GM23338 (cell line): ENCODE measurements at regions not wholly inside any gene's neighbourhood (a gene's known extent, or its start where the extent isn't known, plus 50 kb on each side); places are given as distances from the start of the nearest gene placed in this dataset.

Experiments
- ATAC-seq: fragments of 200-7000 bp; cut with Tn5 transposase; 3 replicates; pipeline ENCODE4 v1.9.1; 2020
- DNase-seq: peaks from one replicate; pipeline ENCODE4 v3.0.0-alpha.2; 2015; ENCODE audit warnings: low spot score
- H2AFZ ChIP-seq: fragments of 200-600 bp; sonication (generic); 2 replicates; pipeline ENCODE4 v1.8.0; 2016; ENCODE audit warnings: antibody characterized with exemption, mild to moderate bottlenecking, moderate library complexity
- H3F3A ChIP-seq: fragments of 200-600 bp; sonication (generic); replicated peaks from 2 replicates; pipeline ENCODE4 v1.8.0; 2017; ENCODE audit warnings: antibody characterized with exemption, mixed run types, low read depth
- H3K27ac ChIP-seq: fragments of 200-600 bp; sonication (generic); 2 replicates; pipeline ENCODE4 v1.6.1; 2016; ENCODE audit warnings: low read depth
- H3K27me3 ChIP-seq: fragments of 200-600 bp; sonication (generic); 2 replicates; pipeline ENCODE4 v1.8.0; 2016; ENCODE audit warnings: mild to moderate bottlenecking, mixed run types, moderate library complexity; ENCODE audit not compliant: insufficient read depth
- H3K36me3 ChIP-seq: fragments of 200-600 bp; sonication (generic); 2 replicates; pipeline ENCODE4 v1.8.0; 2016; ENCODE audit warnings: mild to moderate bottlenecking; ENCODE audit not compliant: insufficient read depth
- H3K4me1 ChIP-seq: fragments of 200-600 bp; sonication (generic); 2 replicates; pipeline ENCODE4 v1.8.0; 2016; ENCODE audit warnings: mild to moderate bottlenecking, moderate library complexity; ENCODE audit not compliant: insufficient read depth
- H3K4me2 ChIP-seq: fragments of 200-600 bp; sonication (generic); 2 replicates; pipeline ENCODE4 v1.7.1; 2017; ENCODE audit warnings: mixed run types
- H3K4me3 ChIP-seq: fragments of 200-600 bp; sonication (generic); 2 replicates; pipeline ENCODE4 v1.6.1; 2016; ENCODE audit warnings: mixed run types
- H3K79me2 ChIP-seq: fragments of 200-600 bp; sonication (generic); replicated peaks from 2 replicates; pipeline ENCODE4 v1.8.0; 2017; ENCODE audit warnings: mild to moderate bottlenecking; ENCODE audit not compliant: insufficient read depth
- H3K9me2 ChIP-seq: fragments of 200-600 bp; sonication (generic); 2 replicates; pipeline ENCODE4 v1.8.0; 2017; ENCODE audit not compliant: insufficient read depth
- H4K20me1 ChIP-seq: fragments of 200-600 bp; sonication (generic); replicated peaks from 2 replicates; pipeline ENCODE4 v1.8.0; 2017; ENCODE audit warnings: mild to moderate bottlenecking; ENCODE audit not compliant: insufficient read depth
- H3K27ac Mint-ChIP-seq: 2 replicates; pipeline ENCODE4 v1.8.0; 2020; ENCODE audit warnings: inconsistent platforms, mild to moderate bottlenecking, moderate library complexity, mixed read lengths
- H3K27me3 Mint-ChIP-seq: 3 replicates; pipeline ENCODE4 v1.8.0; 2022; ENCODE audit warnings: low read depth, mild to moderate bottlenecking, moderate library complexity, mixed read lengths, inconsistent platforms; ENCODE audit not compliant: insufficient read depth, poor library complexity
- H3K36me3 Mint-ChIP-seq: 3 replicates; pipeline ENCODE4 v1.8.0; 2021; ENCODE audit warnings: low read depth, mild to moderate bottlenecking, inconsistent platforms, moderate library complexity, mixed read lengths
- H3K4me1 Mint-ChIP-seq: 3 replicates; pipeline ENCODE4 v1.8.0; 2020; ENCODE audit warnings: mild to moderate bottlenecking, inconsistent platforms, mixed read lengths
- H3K4me3 Mint-ChIP-seq: 3 replicates; pipeline ENCODE4 v1.8.0; 2021; ENCODE audit warnings: moderate library complexity, mild to moderate bottlenecking, inconsistent platforms, mixed read lengths
- H3K9me3 Mint-ChIP-seq: 3 replicates; pipeline ENCODE4 v1.8.0; 2020; ENCODE audit warnings: moderate library complexity, mild to moderate bottlenecking, inconsistent platforms, mixed read lengths
- CREB1 ChIP-seq: fragments of 250-450 bp; sonication (Bioruptor Pico); IDR thresholded peaks from 2 replicates; pipeline ENCODE4 v1.5.0; 2020; ENCODE audit warnings: low read depth, mild to moderate bottlenecking, moderate library complexity
- EZH2 ChIP-seq: fragments of 200-600 bp; sonication (generic); IDR thresholded peaks from one replicate; pipeline ENCODE4 v1.8.0; 2017; ENCODE audit warnings: antibody characterized with exemption, mild to moderate bottlenecking, low read depth; ENCODE audit not compliant: unreplicated experiment
- EZH2phosphoT487 ChIP-seq: fragments of 200-600 bp; sonication (generic); IDR thresholded peaks from one replicate; pipeline ENCODE4 v1.8.1; 2018; ENCODE audit warnings: antibody characterized with exemption; ENCODE audit not compliant: unreplicated experiment
- JUNB ChIP-seq: IDR thresholded peaks from one replicate; pipeline ENCODE4 v1.6.1; 2016; ENCODE audit warnings: antibody characterized with exemption; ENCODE audit not compliant: unreplicated experiment
- NANOG ChIP-seq: IDR thresholded peaks from 2 replicates; pipeline ENCODE4 v1.6.1; 2016; ENCODE audit warnings: antibody characterized with exemption, borderline replicate concordance
- POLR2AphosphoS5 ChIP-seq: IDR thresholded peaks from 2 replicates; pipeline ENCODE4 v1.6.1; 2016; ENCODE audit warnings: antibody characterized with exemption, low read depth
- ZNF114 ChIP-seq: fragments of 250-450 bp; sonication (Bioruptor Pico); IDR thresholded peaks from 2 replicates; pipeline ENCODE4 v1.5.0; 2020; ENCODE audit warnings: mild to moderate bottlenecking, moderate library complexity
- ZNF331 ChIP-seq: fragments of 250-450 bp; sonication (Bioruptor Pico); IDR thresholded peaks from 2 replicates; pipeline ENCODE4 v1.5.0; 2020; ENCODE audit warnings: low read depth, mild to moderate bottlenecking, moderate library complexity
- TF ChIP-seq, protein P1 (sequence below): IDR thresholded peaks from 2 replicates; pipeline ENCODE4 v1.6.1; 2016; ENCODE audit warnings: antibody characterized with exemption
- TF ChIP-seq, protein P2 (sequence below): IDR thresholded peaks from one replicate; pipeline ENCODE4 v1.6.1; 2018; ENCODE audit warnings: antibody characterized with exemption; ENCODE audit not compliant: unreplicated experiment
- TF ChIP-seq, protein P3 (sequence below), 2 experiments: fragments of 200-600 bp in 1 of 2; sonication (generic) in 1 of 2; conservative IDR thresholded peaks; 2 replicates each; pipeline versions ENCODE4 v1.5.1 to v1.6.1; 2016 to 2017; ENCODE audit warnings: antibody characterized with exemption in 2 of 2, low read depth in 2 of 2, mild to moderate bottlenecking in 2 of 2, moderate library complexity in 1 of 2
- TF ChIP-seq, protein P4 (sequence below): fragments of 250-450 bp; sonication (Bioruptor Pico); IDR thresholded peaks from 2 replicates; pipeline ENCODE4 v1.5.0; 2020; ENCODE audit warnings: mild to moderate bottlenecking, moderate library complexity

DNA sequence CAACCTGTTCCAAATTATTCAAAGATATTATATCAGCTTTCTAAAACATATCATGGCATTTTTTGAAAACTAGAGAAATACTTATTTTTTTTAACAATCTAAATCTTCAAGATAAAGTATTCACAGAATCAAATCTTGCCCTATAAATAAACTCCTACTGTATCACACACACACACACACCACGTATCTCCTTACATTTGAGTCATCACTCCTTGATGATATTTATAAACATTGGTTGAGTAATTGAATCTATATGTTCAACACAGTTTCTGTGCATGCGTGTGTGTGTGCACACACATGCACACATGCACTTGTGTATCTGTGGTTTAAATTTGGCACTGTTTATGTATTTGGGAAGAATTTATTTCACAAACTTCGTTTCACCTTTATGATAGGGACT, 1716.4 kb downstream of the EFNA5 start (continued):
- TF ChIP-seq, protein P1, sequence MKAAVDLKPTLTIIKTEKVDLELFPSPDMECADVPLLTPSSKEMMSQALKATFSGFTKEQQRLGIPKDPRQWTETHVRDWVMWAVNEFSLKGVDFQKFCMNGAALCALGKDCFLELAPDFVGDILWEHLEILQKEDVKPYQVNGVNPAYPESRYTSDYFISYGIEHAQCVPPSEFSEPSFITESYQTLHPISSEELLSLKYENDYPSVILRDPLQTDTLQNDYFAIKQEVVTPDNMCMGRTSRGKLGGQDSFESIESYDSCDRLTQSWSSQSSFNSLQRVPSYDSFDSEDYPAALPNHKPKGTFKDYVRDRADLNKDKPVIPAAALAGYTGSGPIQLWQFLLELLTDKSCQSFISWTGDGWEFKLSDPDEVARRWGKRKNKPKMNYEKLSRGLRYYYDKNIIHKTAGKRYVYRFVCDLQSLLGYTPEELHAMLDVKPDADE = no peak
- no peak for TF ChIP-seq ZNF114 (CRISPR knock-in tag)
- TF ChIP-seq CREB1 (CRISPR knock-in tag) = no peak
- TF ChIP-seq, protein P2, sequence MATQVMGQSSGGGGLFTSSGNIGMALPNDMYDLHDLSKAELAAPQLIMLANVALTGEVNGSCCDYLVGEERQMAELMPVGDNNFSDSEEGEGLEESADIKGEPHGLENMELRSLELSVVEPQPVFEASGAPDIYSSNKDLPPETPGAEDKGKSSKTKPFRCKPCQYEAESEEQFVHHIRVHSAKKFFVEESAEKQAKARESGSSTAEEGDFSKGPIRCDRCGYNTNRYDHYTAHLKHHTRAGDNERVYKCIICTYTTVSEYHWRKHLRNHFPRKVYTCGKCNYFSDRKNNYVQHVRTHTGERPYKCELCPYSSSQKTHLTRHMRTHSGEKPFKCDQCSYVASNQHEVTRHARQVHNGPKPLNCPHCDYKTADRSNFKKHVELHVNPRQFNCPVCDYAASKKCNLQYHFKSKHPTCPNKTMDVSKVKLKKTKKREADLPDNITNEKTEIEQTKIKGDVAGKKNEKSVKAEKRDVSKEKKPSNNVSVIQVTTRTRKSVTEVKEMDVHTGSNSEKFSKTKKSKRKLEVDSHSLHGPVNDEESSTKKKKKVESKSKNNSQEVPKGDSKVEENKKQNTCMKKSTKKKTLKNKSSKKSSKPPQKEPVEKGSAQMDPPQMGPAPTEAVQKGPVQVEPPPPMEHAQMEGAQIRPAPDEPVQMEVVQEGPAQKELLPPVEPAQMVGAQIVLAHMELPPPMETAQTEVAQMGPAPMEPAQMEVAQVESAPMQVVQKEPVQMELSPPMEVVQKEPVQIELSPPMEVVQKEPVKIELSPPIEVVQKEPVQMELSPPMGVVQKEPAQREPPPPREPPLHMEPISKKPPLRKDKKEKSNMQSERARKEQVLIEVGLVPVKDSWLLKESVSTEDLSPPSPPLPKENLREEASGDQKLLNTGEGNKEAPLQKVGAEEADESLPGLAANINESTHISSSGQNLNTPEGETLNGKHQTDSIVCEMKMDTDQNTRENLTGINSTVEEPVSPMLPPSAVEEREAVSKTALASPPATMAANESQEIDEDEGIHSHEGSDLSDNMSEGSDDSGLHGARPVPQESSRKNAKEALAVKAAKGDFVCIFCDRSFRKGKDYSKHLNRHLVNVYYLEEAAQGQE = no peak
- TF ChIP-seq, protein P3, sequence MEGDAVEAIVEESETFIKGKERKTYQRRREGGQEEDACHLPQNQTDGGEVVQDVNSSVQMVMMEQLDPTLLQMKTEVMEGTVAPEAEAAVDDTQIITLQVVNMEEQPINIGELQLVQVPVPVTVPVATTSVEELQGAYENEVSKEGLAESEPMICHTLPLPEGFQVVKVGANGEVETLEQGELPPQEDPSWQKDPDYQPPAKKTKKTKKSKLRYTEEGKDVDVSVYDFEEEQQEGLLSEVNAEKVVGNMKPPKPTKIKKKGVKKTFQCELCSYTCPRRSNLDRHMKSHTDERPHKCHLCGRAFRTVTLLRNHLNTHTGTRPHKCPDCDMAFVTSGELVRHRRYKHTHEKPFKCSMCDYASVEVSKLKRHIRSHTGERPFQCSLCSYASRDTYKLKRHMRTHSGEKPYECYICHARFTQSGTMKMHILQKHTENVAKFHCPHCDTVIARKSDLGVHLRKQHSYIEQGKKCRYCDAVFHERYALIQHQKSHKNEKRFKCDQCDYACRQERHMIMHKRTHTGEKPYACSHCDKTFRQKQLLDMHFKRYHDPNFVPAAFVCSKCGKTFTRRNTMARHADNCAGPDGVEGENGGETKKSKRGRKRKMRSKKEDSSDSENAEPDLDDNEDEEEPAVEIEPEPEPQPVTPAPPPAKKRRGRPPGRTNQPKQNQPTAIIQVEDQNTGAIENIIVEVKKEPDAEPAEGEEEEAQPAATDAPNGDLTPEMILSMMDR (conservative IDR thresholded peaks at IDR 0.05; ENCODE audit: low read depth in 2 of 2) = no peak
- no peak for TF ChIP-seq EZH2
- no peak for TF ChIP-seq JUNB
- no peak for TF ChIP-seq POLR2AphosphoS5
- no peak for TF ChIP-seq NANOG

DNA sequence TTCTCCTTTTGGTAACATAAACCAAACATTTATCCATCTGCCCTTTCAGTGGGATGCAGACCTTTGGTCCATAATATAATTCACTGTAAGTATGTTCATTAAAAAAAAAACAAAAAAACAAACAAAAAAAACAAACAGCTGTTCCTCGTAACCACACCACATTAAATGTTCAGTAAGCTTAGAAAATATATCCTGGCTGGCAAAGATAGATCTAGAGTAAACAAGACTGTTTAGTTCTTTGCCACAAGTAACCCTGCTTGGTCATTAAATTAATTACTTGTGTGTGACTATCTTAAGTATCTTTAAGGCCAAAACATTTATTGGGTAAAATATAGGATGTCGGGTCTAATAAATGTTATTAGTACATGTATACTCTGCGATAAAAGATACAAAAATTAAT, 1717.1 kb downstream of the EFNA5 start:
- DNase-seq = no peak
- no peak overlapping the region for H3K4me3 ChIP-seq
- TF ChIP-seq EZH2phosphoT487 (no peak), EZH2 (no peak), ZNF114 (CRISPR knock-in tag) (no peak), ZNF331 (CRISPR knock-in tag) (no peak), CREB1 (CRISPR knock-in tag) (no peak)
- TF ChIP-seq, protein P4, sequence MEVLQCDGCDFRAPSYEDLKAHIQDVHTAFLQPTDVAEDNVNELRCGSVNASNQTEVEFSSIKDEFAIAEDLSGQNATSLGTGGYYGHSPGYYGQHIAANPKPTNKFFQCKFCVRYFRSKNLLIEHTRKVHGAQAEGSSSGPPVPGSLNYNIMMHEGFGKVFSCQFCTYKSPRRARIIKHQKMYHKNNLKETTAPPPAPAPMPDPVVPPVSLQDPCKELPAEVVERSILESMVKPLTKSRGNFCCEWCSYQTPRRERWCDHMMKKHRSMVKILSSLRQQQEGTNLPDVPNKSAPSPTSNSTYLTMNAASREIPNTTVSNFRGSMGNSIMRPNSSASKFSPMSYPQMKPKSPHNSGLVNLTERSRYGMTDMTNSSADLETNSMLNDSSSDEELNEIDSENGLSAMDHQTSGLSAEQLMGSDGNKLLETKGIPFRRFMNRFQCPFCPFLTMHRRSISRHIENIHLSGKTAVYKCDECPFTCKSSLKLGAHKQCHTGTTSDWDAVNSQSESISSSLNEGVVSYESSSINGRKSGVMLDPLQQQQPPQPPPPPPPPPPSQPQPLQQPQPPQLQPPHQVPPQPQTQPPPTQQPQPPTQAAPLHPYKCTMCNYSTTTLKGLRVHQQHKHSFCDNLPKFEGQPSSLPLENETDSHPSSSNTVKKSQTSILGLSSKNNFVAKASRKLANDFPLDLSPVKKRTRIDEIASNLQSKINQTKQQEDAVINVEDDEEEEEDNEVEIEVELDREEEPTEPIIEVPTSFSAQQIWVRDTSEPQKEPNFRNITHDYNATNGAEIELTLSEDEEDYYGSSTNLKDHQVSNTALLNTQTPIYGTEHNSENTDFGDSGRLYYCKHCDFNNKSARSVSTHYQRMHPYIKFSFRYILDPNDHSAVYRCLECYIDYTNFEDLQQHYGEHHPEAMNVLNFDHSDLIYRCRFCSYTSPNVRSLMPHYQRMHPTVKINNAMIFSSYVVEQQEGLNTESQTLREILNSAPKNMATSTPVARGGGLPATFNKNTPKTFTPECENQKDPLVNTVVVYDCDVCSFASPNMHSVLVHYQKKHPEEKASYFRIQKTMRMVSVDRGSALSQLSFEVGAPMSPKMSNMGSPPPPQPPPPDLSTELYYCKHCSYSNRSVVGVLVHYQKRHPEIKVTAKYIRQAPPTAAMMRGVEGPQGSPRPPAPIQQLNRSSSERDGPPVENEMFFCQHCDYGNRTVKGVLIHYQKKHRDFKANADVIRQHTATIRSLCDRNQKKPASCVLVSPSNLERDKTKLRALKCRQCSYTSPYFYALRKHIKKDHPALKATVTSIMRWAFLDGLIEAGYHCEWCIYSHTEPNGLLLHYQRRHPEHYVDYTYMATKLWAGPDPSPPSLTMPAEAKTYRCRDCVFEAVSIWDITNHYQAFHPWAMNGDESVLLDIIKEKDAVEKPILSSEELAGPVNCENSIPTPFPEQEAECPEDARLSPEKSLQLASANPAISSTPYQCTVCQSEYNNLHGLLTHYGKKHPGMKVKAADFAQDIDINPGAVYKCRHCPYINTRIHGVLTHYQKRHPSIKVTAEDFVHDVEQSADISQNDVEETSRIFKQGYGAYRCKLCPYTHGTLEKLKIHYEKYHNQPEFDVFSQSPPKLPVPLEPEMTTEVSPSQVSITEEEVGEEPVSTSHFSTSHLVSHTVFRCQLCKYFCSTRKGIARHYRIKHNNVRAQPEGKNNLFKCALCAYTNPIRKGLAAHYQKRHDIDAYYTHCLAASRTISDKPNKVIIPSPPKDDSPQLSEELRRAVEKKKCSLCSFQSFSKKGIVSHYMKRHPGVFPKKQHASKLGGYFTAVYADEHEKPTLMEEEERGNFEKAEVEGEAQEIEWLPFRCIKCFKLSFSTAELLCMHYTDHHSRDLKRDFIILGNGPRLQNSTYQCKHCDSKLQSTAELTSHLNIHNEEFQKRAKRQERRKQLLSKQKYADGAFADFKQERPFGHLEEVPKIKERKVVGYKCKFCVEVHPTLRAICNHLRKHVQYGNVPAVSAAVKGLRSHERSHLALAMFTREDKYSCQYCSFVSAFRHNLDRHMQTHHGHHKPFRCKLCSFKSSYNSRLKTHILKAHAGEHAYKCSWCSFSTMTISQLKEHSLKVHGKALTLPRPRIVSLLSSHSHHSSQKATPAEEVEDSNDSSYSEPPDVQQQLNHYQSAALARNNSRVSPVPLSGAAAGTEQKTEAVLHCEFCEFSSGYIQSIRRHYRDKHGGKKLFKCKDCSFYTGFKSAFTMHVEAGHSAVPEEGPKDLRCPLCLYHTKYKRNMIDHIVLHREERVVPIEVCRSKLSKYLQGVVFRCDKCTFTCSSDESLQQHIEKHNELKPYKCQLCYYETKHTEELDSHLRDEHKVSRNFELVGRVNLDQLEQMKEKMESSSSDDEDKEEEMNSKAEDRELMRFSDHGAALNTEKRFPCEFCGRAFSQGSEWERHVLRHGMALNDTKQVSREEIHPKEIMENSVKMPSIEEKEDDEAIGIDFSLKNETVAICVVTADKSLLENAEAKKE (CRISPR knock-in tag) = no peak
- no peaks in the 10 kb centered on the region for H4K20me1 ChIP-seq
- Mint-ChIP-seq H3K4me3 (no peak overlapping the region), H3K9me3 (no peaks in the 10 kb centered on the region), H3K36me3 (no peaks in the 10 kb centered on the region; the same call in 2 of the 3 replicates), H3K4me1 (peaks cover 2% of the 10 kb centered on the region; the same call in 1 of the 3 replicates), H3K27me3 (no peaks in the 10 kb centered on the region), H3K27ac (no peak overlapping the region)
- no peaks in the 10 kb centered on the region for H3K4me1 ChIP-seq
- no peak for ATAC-seq
- H3K36me3 ChIP-seq = no peaks in the 10 kb centered on the region
- no peak overlapping the region for H3K27ac ChIP-seq
- no peak overlapping the region for H3K4me2 ChIP-seq
- no peaks in the 10 kb centered on the region for H3K27me3 ChIP-seq
- no peaks in the 10 kb centered on the region for H3K79me2 ChIP-seq
- no peak overlapping the region for H2AFZ ChIP-seq
- H3F3A ChIP-seq = no peaks in the 10 kb centered on the region
- H3K9me2 ChIP-seq = no peaks in the 10 kb centered on the region
